NCI-H1417 (cell line): ENCODE measurements at regions not wholly inside any gene's neighbourhood (a gene's known extent, or its start where the extent isn't known, plus 50 kb on each side); places are given as distances from the start of the nearest gene placed in this dataset.
"Not testable (repeated sequence)": the region's sequence is repeated elsewhere in the genome, so short reads cannot be mapped to it uniquely, and the experiment has no call there.

Experiments used
- DNase-seq, 3 experiments: peaks; one replicate each; lab custom pipeline; 2025; lab: John Stamatoyannopoulos, UW

DNA sequence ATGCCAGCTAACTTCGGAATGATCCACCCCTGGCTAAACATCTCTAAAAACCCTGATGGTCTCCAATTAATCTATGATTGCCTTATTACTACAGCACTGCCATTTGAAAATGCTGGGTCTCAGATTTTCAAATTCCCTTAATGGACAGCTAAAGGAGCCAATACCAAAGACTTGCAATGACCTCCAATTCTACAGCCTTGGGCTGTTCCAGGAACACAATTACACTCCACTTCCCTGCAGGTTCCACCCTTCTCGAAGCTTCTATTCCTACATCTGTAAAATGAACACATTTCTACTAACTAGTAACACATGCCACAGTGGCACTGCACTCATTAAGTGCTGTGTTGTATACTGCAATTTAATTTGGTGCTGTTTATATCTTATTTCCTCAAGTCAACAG is 85.7 kb upstream of the AK4 start:
- DNase-seq: no peak

DNA sequence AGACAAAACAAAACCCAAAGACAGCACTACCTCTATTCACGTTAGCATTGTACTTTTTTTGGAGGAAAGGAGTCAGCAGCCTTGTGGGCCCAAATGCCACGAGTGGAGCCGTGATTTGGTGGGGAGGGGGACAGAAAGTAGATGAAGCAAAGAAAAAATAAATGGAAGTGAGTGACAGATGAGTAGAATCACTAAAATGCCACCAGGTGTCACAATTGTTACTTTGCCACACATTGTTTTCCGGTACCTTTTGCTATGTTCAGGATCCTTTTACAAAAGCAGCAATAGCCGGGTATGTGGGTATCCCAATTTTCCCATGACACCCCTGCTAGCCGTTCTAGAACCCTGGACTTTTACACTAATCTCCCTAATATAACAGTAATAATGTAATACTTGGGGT is 85.0 kb upstream of the AK4 start:
- peak in 1 of 3 experiments; percentile 20 for DNase-seq

DNA sequence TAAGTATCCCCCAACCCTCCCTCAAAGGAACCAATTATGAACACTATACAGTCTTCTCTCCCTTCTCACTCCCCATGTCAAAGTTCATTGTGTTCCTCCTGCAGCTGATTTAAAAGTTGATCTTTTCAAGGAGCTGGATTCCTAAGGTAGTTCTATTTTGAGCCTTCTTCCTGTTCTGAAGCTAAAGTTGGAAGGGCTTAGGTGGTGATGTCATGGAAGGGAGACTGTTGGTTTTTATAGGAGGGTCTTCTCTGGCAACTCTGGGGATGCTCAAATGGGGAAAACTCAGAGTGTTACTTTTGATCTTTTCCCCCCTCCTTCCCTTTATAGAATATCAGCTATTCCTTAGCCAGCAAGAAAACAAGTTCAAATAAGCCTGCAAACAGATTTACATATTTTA is 83.0 kb upstream of the AK4 start:
- no peak for DNase-seq

DNA sequence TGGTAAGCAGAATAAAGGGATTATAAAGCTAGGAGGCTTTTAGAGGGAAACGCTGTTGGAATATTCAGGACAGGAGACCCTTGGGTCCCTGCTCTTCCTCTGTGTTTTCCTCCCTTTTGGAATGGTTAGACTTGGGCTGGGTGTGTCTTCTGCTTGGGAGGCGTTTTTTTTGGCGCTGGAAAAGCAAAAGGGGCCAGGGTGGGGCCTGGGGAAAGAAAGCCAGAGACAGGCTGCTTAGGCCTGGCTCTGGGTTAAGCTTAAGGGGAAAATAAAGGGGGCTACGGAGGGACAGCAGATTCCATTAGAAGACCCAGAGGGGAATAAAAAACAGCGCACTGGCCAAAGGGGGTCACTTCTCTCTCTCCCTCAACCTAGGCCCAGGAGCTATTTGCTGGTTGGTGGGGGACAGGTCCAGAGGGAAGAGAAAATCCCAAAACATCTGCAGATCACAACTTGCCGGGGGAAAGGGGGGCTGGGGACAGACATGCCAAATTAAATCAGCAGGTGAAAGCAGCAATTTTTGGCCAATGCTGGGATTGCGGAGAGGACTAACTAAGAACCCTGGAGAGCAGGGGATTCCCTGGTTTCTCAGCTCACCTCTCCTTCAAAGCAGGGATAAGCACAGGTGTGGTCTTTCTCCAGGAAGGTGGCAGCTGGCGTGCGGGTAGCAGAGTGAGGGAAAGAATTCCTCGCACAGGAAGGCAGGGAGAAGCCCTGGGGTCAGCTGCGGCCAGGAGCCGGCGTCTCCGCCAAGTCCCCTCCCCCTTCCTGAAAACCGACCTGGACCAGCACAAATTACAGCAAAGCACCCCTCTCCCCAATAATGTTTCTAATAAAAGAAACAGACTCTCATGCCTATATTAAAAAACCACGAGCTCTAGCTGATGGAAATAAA is 82.2 kb upstream of the AK4 start:
- peak; percentile 38 to 57 (median 45) for DNase-seq

DNA sequence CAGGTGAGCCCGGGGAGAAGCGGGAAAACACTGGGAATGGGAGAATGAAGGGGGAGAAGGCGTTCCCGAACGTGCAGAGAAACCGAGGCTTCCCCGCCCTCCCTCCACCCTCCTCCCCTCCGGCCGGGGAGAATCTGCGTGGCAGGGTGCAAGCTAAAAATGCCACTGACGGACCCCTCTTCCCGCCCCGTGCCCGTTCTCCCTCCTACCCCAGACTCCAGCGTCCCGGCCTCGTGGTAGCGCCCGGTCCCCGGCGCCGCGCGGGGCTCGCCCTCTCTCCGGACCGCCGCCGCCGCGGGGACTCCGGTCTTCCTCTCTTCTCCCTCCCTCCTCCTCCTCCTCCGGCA is 81.6 kb upstream of the AK4 start:
- peak; percentile 34 to 67 (median 62) for DNase-seq

DNA sequence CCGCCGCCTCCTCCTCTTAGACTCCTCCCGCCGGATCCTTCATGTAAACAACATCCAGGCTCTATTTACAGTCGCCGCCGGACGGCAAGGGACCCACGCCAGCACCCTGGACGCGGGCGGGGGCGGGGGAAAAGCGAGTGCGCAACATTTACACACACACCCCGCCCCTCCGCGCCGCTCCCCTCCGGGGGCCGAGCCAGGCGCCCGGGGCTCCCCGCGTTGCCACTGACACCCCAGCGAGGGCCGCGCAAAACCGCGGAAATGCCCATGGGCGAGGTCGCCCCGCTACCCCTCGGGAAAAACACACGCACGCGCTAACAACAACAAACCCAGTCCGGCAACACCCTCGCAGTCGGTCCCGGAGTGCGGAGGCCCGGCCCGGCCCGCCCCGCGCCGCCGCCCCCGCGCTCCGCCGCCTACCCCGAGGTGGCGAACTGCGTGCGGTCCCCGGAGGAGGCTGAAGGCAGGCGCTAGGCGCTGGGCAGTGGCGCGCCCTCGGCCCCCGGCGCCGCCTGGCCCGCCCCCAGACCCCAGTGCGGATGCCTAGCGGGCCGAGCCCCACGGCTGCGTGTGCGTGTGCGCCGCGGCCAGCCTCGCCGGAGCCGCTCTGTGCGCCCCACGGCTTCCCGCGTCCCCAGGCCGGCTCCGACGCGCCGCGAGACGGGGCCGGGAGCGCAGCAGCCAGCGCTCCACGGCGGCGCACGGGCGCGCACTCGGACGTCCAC is 81.1 kb upstream of the AK4 start:
- DNase-seq: peak; percentile 50 to 77 (median 66)

DNA sequence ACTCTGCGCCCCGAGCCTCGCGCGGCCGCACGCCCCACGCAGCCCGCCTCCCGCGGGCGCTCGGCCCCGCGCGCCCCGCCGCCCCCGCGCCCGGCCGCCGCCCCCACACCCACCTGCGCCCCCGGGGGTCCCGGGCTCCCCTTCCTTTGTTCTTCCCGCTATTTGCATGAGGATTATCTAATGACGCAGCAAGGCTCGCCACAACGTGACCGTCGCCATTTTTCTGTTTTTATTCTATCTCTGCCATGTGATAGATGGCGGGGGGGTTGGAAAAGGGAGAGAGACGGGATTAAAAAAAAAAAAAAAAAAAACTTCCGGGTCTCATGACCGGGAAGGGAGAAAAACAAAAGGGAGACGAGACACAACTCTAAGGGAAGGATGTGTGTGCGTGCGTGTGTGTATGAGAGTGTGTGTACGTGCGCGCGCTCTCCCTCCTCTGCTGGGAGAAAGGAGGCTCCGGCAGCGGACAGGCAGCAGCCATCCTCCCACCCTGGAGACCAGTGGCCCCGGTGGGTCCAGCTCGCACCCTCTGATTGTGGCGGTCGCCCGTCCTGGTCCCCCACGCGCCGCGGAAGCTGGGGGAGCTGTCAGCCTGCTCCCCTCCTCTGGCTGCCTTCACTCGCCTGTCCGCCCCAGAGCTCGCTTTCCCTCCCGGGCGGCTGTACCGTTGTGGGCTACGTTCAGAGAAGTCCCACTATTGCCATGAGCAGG is 80.4 kb upstream of the AK4 start:
- DNase-seq: peak; percentile 53 to 78 (median 66)

DNA sequence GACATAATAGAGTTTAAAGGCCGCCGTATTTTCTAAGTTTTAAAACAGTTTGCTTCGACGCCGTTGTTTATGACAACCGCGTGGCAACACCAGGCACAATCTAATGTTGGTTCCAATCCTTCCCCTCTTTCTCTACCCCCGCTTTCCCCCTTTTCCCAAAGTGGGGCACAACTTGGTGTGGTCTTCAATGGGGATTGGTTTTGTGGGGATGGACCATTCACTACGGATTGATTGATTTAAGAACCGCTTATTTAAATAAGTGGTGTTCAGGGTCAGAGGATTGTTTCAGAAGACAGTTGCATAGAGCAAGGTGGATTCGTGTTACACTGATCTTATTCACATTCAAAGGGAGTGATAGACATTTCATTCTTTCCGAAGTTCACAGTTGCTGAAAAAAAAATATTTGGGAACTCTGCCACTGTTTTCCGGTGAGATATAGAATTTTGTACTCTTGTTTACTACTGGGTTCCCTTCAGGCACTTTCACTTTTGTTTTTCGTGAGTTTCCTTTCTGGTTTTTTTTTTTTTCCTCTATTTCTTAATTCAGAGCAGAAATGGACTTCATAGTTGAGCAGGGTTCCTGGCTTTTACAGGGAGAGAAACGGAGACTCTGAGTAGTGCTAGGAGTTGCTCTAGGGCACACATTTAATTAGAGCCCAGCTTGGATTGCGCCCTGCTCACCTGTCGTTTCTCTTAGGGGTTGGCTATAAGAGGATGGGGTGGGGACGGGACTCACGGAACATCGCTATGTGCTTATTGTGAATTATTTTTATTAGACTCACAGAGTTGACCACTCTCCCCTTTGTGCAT is 79.6 kb upstream of the AK4 start:
- DNase-seq: peak; percentile 19 to 58 (median 36)

DNA sequence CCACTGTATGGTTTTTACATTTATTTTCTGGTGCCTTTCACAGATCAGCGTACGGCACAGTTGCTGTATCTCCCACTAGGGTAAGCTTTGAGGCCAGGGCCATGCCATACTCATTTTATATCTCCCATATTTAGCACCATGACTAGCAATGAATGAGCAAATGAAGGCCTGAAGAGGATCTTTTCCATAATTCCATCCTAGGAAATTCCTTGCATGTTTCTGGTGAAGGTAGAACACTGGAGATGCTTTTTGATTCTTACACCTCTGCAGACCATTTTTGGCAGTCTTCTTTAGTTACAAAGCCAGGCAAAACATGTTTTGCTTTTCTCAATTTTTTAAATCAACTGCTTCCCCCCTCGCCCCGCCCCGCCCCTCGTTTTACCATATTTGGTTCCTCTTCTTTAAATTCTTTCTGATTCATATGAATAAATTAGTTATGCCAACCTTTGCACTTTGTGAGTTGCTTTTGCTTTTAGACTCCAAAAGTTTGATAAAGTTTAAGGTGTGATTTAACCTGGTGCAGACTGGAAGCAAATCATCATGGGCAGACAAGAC is 78.9 kb upstream of the AK4 start:
- no peak for DNase-seq

DNA sequence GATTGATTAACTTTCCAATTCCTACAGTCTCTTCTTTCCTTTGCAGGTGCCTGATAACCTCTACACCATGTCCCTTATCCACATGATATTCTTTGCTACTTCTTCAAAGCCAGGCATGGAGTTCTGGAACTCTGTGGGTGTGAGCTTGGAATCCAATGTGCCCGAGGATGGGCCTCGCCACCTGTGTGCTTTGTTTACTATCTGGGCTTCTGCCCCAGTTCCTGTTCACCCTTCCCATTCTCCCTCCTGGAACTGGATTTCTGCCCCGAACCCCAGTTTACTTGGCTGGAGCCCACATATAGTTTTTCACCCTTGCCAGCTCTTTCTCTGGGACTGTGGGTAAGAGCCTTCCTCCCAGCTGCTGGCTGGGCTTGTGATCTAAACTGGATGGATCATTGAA is 75.2 kb upstream of the AK4 start:
- no peak for DNase-seq

DNA sequence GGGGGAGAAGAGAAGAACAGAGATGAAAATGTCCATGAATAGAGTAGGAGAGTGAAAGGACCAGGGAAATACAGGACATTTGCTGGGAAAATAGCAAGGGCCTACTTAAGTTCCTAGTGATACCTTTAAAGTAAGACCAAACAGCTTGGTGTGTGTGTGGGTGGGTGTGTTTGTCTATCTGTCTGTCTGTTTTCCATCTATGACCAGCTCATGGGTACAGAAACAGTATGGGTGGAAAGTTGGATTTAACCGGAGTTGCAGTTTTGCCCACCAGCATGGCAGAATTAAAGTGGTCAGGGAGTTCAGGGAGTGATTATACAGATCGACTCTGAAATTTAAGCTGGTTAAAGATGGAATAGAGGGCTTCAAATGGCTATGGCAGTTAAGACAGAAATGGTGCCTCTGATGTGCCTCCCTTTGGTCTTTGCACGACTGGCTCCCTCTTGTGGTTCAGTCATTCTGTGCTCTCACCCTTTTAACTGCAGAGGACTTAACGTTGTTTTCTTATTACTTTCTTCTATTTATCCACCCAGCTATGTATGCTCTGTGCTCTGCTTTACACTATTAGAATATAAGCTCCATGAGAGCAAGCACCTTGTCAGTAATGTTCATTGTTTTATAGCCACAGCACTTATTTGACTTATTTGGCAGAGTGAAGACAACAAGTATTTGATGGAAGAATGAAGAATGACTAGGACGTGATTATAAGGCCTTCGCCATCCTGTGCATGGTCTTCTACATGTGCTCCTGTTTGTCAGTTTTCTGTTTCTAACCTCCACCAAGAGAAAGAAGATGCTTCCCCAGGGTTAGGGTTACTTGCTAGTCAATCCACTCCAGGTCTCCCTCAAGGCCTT is 72.7 kb upstream of the AK4 start:
- DNase-seq: peak; percentile 20 to 73 (median 48)

DNA sequence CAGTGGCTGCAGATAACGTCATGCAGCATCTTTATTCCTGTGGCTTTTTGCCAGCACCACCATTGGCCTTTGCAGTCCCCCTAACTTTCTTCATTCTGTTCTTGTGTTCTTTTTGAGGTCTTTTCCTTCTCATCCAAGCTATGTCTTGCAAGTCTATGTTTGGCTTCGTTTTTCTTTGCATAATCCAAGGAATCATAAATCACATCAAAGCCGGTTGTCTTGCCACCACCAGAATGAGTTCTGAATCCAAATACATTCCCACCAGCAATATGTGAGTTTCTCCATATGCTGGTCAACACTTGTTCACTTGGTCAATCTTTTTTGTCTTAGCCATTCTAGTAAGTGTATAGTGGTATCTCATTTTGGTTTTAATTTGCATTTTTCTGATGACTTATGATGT is 70.6 kb upstream of the AK4 start:
- no peak for DNase-seq

DNA sequence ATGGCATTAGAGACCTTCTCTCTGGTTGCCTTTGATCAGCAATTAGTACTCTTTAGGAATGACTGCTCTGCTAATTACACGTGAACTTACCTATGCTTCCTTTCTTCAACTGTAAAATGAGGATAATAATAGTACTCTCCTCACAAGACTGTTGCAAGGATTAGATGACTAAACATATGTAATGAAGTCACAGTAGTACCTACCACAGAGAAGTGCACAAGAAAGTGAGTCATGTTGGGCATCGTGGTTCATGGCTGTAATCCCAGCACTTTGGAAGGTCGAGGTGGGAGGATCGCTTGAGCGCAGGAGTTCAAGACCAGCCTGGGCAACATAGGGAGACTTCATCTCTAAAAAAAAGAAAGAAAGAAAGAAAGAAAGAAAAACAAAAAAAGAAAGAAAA is 68.1 kb upstream of the AK4 start:
- no peak for DNase-seq

DNA sequence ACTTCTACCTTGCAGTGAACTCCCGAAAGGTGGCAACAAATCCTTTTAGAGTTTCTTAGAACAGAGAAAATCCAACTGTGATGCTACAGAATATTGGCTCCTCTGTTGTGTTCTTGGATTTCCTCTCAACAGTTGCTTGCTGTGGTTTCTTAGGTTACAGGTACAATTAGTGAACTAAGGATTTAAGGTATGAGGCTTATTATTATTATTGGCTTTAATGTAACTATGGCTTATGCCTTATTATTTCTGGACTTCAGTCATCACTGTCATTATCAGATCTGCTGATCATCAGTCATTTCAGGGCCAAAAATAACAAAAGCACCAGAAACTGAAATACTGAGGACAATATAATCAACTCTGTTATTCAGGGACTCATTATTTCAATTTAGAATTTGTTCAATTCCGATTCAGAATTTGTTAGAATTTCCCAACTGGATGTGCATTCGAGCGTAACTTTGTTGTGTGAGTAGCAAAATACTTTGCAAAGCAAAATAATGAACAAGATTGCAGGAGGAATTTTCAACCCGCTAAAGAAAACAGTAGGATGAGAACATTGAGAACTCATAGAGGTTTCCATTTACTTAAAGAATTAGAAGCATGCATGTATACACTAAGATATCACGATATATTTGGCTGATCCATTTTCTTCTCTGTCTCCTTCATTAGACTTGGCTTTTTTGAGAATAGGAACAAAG is 65.5 kb upstream of the AK4 start:
- no peak for DNase-seq

DNA sequence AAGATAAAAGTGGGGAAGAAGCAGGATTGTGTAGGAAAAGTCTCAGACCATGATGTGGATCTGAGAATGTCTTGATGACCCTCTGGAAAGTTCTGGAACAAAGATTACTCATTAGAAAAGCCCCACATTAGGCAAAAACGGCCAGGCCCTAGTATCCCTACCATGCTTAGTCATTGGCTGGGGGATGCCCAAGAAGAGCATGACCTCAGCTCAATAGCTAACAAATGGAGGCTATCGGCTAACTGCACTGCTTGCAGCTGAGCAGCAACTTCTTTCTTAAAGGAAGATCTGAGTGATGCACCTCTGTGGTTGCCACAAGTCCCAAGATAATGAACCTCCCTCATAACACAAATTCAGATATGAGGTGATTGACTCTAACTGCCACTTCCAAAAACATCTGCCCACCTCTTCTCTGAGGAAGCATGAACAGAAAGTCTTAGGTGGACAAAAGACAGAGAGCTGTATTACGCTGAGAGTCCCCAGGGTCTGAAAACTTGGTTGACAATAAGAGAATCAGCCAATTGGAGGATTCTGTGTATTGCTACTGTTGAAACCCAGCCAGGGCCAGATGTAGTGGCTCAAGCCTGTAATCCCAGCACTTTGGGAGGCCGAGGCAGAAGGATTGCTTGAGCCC is 64.6 kb upstream of the AK4 start:
- no peak for DNase-seq

DNA sequence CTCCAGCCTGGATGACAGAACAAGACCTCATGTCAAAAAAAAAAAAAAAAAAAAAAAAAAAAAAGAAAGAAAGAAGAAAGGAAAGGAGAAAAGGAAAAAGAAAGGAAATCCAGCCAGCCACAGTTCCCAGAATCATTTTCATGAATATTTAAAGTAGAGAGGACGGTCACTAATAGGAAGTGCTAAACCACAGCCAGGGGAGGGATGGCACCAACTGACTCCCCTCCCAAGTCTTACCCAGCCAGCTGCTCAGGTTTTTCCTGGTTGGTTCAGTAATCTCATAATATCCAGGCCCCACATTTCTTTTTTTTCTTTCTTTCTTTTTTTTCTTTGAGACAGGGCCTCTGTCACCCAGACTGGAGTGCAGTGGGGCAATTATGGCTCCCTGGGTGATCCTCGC is 63.9 kb upstream of the AK4 start:
- DNase-seq: no peak

DNA sequence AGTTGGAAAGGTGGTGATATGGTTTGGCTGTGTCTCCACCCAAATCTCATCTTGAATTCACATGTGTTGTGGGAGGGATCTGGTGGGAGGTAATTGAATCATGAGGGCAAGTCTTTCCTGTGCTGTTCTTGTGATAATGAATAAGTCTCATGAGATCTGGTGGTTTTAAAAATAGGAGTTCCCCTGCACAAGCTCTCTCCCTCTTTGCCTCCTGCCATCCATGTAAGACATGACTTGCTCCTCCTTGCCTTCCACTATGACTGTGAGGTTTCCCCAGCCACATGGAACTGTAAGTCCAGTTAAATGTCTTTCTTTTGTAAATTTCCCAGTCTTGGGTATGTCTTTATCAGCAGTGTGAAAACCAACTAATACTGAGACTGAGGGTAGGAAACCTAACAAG is 60.5 kb upstream of the AK4 start:
- DNase-seq: not testable (repeated sequence)

DNA sequence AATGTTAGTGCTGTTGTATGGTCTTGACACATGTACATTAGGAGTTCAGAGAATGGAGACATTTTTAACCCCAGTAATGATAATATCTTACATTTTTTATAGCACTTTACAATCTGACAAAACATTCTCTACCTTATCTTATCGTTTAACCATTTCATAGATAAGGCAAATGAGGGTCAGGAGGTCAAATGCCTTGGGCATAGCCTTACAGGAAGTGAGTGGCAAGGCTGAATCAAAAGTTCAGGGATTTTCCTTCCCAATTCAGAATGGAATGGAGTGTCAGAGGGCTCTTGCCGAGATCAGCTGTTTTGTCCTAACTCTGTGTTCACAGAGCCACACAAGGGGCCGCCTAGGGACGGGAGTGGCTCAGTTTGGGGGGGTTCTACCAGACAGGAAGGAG is 57.6 kb upstream of the AK4 start:
- no peak for DNase-seq

DNA sequence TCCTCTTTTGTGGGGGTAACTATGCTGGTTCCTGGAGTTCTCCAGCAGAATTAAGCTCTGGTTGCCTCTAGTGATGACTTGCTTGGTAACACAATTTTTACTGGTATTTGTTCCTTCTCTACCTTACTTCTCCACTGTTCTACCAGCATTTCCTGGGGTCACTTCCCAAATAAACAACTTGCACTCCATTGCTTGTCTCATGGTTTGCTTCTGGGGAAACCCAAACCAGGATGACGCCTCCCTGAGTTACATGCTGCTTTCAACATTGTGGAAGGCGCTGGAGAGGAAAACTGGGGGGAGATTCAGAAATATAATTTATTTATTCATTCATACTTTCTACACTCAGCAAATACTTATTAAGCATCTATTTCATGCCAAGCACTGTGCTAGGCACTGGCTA is 55.3 kb upstream of the AK4 start:
- DNase-seq: no peak

DNA sequence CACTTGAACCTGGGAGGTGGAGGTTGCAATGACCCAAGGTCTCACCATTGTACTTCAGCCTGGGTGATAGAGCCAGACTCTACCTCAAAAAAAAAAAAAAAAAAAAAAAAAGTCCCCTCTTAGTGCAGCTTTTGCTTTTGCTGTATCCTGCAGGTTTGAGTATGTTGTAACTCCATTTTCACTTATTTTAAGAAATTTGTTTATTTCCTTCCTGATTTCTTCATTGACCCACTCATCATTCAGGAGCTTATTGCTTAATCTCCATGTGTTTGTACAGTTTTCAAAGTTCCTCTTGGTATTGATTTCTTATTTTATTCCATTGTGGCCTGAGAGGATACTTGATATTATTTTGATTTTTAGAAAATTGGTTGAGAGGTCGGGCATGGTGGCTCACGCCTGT is 50.9 kb upstream of the AK4 start:
- no peak for DNase-seq
